ENCODE measurements at regions not wholly inside any gene's neighbourhood (a gene's known extent, or its start where the extent isn't known, plus 50 kb on each side); places are given as distances from the start of the nearest gene placed in this dataset.
"Not testable (repeated sequence)": the region's sequence is repeated elsewhere in the genome, so short reads cannot be mapped to it uniquely, and the experiment has no call there.

- in situ Hi-C loops (cut with HindIII; ENCODE audit: low sequenced_read_pairs) = no loop called here
Observed at GRCh38 chr5:4013106-4013898, 417.7 kb downstream of the IRX1 start.

- in situ Hi-C loops (cut with HindIII; ENCODE audit: low sequenced_read_pairs) = no loop called here
Observed at GRCh38 chr5:4015709-4016108, 420.1 kb downstream of the IRX1 start.

- in situ Hi-C loops (cut with HindIII; ENCODE audit: low sequenced_read_pairs) = no loop called here
Observed at GRCh38 chr5:4017076-4017803, 421.6 kb downstream of the IRX1 start.

GRCh38 chr5:4018007-4018406 is 422.4 kb downstream of the IRX1 start:
- in situ Hi-C loops (cut with HindIII; ENCODE audit: low sequenced_read_pairs) = no loop called here

GRCh38 chr5:4019009-4019769 is 423.6 kb downstream of the IRX1 start:
- in situ Hi-C loops (cut with HindIII; ENCODE audit: low sequenced_read_pairs) = no loop called here

GRCh38 chr5:4019841-4020240 is 424.2 kb downstream of the IRX1 start:
- in situ Hi-C loops (cut with HindIII; ENCODE audit: low sequenced_read_pairs) = no loop called here

- in situ Hi-C loops (cut with HindIII; ENCODE audit: low sequenced_read_pairs) = no loop called here
Observed at GRCh38 chr5:4020400-4020799, 424.8 kb downstream of the IRX1 start.

- in situ Hi-C loops (cut with HindIII; ENCODE audit: low sequenced_read_pairs) = no loop called here
Observed at GRCh38 chr5:4022056-4022670, 426.5 kb downstream of the IRX1 start.

- in situ Hi-C loops (cut with HindIII; ENCODE audit: low sequenced_read_pairs) = no loop called here
Observed at GRCh38 chr5:4023091-4023752, 427.6 kb downstream of the IRX1 start.

GRCh38 chr5:4023753-4024335 is 428.2 kb downstream of the IRX1 start:
- in situ Hi-C loops (cut with HindIII; ENCODE audit: low sequenced_read_pairs) = no loop called here

- in situ Hi-C loops (cut with HindIII; ENCODE audit: low sequenced_read_pairs) = no loop called here
Observed at GRCh38 chr5:4027088-4027734, 431.6 kb downstream of the IRX1 start.

GRCh38 chr5:4028384-4028783 is 432.8 kb downstream of the IRX1 start:
- in situ Hi-C loops (cut with HindIII; ENCODE audit: low sequenced_read_pairs) = no loop called here

GRCh38 chr5:4033546-4033945 is 437.9 kb downstream of the IRX1 start:
- in situ Hi-C loops (cut with HindIII; ENCODE audit: low sequenced_read_pairs) = not testable (repeated sequence)

GRCh38 chr5:4036861-4037260 is 441.2 kb downstream of the IRX1 start:
- in situ Hi-C loops (cut with HindIII; ENCODE audit: low sequenced_read_pairs) = no loop called here

- in situ Hi-C loops (cut with HindIII; ENCODE audit: low sequenced_read_pairs) = no loop called here
Observed at GRCh38 chr5:4038994-4039393, 443.4 kb downstream of the IRX1 start.

- in situ Hi-C loops (cut with HindIII; ENCODE audit: low sequenced_read_pairs) = no loop called here
Observed at GRCh38 chr5:4042311-4042710, 446.7 kb downstream of the IRX1 start.

GRCh38 chr5:4043135-4043534 is 447.5 kb downstream of the IRX1 start:
- in situ Hi-C loops (cut with HindIII; ENCODE audit: low sequenced_read_pairs) = no loop called here

- in situ Hi-C loops (cut with HindIII; ENCODE audit: low sequenced_read_pairs) = no loop called here
Observed at GRCh38 chr5:4044881-4045280, 449.2 kb downstream of the IRX1 start.

- in situ Hi-C loops (cut with HindIII; ENCODE audit: low sequenced_read_pairs) = no loop called here
Observed at GRCh38 chr5:4048398-4048797, 452.8 kb downstream of the IRX1 start.

- in situ Hi-C loops (cut with HindIII; ENCODE audit: low sequenced_read_pairs) = no loop called here
Observed at GRCh38 chr5:4050203-4050602, 454.6 kb downstream of the IRX1 start.
